ENCODE measurements at regions not wholly inside any gene's neighbourhood (a gene's known extent, or its start where the extent isn't known, plus 50 kb on each side); places are given as distances from the start of the nearest gene placed in this dataset.

- DNase-seq (ENCODE audit: low spot score): no peak
Observed at GRCh38 chr7:114755856-114756255, 166.0 kb upstream of the MDFIC start.

- DNase-seq (ENCODE audit: low spot score): no peak
Observed at GRCh38 chr7:114758661-114759227, 163.2 kb upstream of the MDFIC start.

DNA sequence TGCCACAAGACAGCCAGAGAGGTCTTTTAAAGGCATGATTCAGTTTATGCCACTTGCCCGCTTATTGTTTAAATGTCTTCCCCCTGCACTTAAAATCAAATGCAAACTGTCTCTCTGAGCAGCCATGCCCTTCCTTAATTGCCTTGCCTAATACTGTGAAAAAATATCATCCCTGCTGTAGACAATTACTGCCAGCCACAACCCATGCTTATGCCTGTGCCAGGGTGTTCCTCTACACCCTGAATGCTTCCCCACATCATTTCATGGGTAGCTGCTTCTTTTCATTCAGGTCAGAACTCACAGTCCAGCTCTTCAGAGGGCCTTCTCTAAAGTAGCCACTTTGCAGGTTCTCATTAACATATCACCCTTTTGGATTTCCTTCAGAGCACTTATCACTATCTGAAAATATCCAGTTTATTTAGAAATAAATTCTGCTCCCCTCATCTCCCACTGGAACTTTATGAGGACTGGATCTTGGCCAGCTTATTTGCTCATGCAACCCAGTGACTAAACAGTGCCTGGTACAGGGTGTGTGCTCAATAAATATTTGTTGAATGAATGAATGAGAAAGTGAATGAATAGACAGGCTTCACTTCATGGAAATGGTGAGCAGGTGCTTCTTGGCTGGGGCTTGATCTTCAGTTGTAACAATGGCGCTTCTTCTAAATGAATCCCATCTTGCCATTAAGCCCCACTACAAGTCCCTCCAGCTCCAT, 162.4 kb upstream of the MDFIC start:
- no peak for DNase-seq (ENCODE audit: low spot score)

- DNase-seq (ENCODE audit: low spot score): no peak
Observed at GRCh38 chr7:114760477-114760876, 161.4 kb upstream of the MDFIC start.

DNA sequence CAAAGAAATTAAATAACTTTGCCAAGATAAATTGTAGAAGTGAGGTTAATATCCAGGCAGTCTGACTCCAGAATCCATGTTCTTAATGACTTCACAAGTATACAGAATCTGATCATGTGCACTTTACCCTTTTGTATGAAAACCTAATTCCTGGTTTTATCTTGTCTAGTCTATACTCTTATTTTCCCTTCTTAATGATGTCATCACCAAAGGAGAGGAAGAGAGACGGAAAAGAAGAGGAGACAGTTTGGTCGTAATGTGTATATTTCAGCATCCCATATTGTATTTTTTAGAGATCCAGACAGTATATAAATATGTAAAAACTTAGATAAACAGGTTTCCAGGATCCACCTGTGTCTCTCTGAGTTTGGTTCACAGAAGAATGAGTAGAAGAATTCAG, 159.9 kb upstream of the MDFIC start:
- no peak for DNase-seq (ENCODE audit: low spot score)

DNA sequence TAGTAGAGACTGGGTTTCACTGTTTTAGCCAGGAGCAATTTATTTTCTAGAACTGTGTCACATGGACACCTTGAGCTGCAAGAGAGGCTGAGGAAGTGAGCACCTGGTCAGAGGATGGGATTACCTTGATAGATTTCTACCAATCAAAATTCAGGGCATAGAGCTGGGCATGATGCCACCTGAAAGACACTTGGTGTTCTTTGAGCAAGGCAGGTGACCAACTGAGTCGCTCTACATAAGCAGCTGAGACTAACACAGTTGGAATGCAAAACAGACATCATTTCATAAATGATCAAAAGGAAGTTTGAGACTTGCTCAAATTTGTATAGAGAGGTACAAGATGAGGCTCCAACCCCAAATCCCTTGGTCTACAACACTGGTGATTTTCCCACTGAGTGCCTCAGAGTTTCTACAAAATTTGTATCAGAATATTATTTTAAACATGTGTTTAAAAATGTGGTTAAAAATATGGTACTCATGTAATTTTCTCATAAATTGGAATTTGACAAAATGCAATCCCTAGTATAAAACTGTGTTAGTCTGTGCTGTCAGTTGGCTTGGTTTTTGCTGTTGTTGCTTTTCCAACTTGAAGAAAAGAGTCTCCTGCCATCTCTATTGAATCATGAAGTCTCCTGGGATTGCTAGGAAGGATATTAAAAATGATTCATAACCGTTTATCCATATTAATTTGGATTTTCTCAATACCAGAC, 156.4 kb upstream of the MDFIC start:
- no peak for DNase-seq (ENCODE audit: low spot score)

DNA sequence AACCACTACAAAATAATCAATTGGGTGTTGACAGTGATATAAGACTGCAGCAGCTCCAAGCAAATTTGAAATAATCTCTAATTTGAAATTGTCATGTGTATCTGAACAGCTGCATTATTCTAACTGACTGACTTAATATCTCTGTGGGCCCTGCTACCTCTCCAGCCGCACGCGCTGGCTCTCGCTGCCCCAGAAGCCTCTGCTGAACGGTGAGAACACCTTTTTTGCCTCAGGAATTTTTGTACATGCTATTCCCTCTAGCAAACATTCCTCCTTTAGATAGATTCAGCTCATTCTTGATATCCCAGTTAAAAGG, 155.9 kb upstream of the MDFIC start:
- DNase-seq (ENCODE audit: low spot score): no peak

GRCh38 chr7:114777288-114777687, 144.6 kb upstream of the MDFIC start:
- DNase-seq (ENCODE audit: low spot score): no peak

DNA sequence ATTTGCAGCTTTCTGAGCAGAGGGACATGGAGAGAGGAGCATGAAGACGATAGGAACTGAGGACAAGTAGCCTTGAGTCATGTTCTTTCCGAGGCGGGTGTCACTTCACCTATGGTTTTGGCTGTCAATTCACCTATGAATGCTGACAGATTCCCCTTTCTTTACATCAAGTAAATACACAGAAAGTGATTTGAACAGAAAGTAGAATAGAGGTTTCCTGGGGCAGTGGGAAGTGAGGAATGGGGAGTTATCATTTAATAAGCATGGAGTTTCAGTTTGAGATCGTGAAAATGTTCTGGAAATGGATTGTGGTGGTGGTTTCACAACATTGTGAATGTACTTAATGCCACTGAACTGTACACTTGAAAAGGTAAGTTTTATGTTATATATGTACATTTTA, 138.4 kb upstream of the MDFIC start:
- DNase-seq (ENCODE audit: low spot score): no peak

- DNase-seq (ENCODE audit: low spot score): no peak
Observed at GRCh38 chr7:114784177-114784576, 137.7 kb upstream of the MDFIC start.

GRCh38 chr7:114784746-114785145, 137.1 kb upstream of the MDFIC start:
- DNase-seq (ENCODE audit: low spot score): no peak

DNA sequence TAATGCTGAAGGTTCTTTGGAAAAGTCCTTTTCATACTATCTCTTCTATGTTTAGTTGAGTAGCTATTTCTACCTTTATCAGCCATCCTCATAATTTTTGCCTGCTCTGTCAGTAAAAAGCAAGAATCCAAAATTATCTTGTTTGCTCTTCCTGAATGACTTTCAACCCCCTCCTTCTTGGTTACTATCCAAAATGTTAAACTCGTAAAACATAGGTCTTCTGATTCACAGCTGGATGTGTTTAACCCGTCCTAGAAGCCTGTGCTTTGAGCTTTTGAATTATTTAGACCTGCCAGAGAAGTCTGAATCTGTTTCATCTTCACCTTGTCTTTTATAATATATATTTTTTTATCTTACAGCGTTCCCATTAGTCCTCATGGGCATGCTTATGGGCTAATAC, 136.4 kb upstream of the MDFIC start:
- no peak for DNase-seq (ENCODE audit: low spot score)

DNA sequence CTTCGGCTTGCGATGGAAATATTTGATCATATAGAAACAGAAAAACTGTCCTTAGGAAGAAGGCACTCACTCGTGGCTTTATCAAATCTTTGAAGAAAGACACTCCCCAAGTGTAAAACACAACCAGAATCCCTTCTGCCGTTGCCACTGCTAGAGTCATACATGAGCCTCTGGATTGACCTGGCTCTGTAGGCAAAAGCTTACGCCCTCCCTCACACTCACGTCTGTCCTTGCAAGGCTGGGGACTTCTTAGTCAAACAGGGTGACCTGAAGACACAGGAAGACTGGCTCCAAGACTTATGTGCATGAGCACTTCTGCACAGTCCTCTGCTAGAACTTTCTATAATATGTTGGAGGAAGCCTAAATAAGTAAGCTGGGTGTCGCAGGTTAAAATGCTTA, 135.4 kb upstream of the MDFIC start:
- DNase-seq (ENCODE audit: low spot score): no peak

GRCh38 chr7:114787556-114787955, 134.3 kb upstream of the MDFIC start:
- DNase-seq (ENCODE audit: low spot score): no peak

DNA sequence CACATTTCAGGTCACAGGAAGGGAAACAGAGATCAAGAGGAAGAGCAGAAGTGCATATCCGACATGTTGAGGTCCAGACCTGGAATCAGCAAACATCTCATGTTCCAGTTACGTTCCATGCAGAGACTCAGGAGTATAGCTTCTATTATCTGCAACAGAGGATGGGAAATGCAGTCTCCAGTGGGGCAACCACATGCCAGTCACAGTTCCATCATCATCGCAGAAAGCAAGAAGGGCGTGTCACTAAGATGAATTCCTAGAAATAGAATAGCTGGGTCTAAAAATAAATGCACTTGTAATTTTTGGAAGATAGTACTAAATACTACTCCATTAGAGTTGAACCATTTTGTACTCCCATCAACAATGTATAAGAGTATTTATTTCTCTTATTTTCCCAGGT, 133.2 kb upstream of the MDFIC start:
- no peak for DNase-seq (ENCODE audit: low spot score)

GRCh38 chr7:114789161-114789560, 132.7 kb upstream of the MDFIC start:
- no peak for DNase-seq (ENCODE audit: low spot score)

GRCh38 chr7:114789871-114790311, 132.0 kb upstream of the MDFIC start:
- no peak for DNase-seq (ENCODE audit: low spot score)

GRCh38 chr7:114790521-114790920, 131.4 kb upstream of the MDFIC start:
- DNase-seq (ENCODE audit: low spot score): no peak

DNA sequence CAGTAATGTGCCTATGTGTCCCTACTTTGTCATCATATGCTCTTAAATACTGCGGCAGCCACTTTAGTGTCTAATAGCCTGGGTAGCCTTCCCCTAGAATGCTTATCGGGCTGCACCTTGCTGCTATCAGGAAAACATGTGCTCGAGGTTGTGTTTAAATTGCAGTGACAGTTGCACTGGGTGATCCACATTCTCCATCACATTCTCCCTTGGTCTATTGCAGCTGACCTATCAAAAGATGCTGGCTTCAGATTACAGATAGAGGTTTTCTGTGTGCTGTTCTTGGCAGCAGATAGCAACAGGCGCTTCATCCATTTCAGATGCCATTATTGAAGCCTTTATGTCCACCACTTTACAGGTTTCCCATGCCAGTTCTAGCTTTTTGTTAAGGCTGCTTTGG, 130.1 kb upstream of the MDFIC start:
- DNase-seq (ENCODE audit: low spot score): no peak

DNA sequence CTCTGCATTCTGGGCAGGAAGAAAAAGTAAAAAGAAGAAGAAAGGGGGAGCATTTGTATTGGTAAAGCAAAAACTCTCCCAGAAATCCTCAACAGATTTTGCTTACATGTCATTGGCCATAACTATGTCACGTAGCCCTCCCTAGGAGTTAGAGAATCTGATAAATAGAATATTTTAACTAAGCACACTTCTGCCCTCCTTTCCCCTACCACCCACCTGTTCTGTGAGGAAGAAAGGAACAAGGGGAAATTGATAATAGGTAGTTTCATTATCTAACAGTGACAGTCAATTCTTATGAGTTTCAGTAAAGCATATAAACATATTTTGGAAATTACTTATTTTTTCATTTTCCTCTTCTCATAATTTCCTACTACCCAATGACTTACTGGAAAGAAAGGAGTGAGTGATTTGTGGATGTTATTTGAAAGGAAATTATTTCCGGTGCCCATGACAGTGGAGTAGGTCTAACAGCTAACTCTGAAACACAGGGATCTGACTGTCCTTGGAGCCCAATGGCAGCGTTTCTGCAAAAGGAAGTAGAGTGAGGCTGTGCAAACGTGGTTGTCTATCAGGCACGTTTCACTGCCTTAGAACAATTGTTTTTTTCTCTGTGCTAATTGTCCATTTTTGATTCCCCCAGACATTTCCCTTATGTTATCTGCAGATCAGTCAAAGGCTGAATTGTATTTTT, 128.6 kb upstream of the MDFIC start:
- no peak for DNase-seq (ENCODE audit: low spot score)

DNA sequence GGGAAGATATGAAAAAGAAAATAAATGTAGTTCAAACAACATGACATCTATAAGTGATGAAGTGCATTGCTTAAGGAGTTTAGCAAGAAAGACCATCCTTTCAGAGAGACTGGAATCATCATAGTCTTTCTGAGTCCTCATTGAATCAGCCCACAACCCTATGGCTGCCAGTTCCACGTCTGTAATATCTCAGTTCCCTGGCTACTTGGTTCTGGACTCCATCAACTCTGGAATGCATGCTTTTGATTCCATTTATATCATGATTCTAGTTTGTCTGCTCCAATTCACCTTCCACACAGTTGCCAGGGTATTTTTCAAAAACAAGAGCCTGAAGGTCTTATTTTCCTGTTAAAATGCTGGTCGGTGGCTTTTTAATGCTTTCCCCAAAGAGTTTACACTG, 126.4 kb upstream of the MDFIC start:
- no peak for DNase-seq (ENCODE audit: low spot score)

DNA sequence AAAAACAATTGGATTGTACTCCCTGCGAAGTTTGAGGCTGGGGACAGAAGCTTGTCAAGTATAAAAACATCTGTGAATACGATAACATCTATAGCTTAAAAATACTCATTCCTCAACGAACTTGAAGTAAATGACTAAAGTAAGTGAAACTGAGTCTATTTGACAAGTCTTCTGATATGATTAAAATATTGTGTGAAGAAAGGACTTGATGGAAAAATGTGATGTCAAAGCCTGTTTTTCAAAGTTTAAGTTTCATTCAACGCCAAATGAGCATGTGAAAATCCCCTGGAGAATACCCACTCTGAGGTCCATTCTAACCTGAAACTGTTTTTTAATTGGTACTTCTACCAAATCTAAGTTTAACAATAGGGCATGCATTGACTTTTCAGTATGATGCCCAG, 122.3 kb upstream of the MDFIC start:
- DNase-seq (ENCODE audit: low spot score): no peak

DNA sequence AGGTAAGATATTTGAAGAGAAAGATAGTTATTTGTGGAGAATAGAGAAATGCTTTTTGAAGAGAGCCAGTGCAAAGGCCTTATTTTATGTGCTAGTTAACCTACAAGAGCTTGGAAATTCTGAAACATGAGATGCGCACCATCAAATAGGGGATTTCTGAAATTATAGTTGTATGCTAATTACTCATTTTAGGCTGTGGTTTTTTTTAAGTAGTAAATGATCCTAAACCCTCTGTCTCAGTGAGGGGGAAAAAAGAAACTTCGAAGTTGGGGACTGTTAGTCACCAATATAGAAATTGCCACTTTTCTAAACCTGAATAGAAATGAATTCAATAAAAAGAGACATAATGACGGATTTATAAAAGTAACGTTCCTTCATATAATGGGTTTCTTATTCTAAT, 119.3 kb upstream of the MDFIC start:
- no peak for DNase-seq (ENCODE audit: low spot score)
